ENCODE measurements at regions not wholly inside any gene's neighbourhood (a gene's known extent, or its start where the extent isn't known, plus 50 kb on each side); places are given as distances from the start of the nearest gene placed in this dataset.

DNA sequence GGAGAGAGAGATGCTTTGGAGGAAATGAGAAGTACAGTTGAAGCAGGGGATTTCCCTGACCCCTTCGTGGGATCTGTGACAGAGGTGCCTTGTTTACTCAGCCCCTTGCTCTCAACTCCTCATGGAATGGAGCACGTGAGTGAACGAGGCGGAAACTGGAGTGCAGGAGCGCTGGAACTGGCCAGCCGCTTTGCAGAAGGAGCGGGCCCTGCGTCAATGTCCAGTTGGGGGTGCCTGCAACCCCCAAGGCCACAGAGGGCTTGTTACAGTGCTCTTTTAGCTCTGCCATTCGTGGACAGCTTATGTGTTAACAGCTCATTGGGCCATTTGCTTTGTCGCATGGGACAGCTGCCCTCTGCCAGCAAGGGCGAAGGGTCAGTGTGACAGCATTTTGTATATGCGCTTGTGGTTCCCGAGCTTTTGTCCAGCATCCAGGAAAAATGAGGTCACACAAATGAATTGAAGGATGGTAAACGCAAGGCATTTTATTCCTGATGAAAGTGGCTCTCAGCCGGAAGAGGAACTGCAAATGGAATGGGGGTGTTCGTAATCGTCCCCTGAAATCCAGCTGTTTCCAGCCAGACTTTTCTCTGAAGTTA is 1395.1 kb downstream of the CDH8 start:
- TF ChIP-seq, protein P1, sequence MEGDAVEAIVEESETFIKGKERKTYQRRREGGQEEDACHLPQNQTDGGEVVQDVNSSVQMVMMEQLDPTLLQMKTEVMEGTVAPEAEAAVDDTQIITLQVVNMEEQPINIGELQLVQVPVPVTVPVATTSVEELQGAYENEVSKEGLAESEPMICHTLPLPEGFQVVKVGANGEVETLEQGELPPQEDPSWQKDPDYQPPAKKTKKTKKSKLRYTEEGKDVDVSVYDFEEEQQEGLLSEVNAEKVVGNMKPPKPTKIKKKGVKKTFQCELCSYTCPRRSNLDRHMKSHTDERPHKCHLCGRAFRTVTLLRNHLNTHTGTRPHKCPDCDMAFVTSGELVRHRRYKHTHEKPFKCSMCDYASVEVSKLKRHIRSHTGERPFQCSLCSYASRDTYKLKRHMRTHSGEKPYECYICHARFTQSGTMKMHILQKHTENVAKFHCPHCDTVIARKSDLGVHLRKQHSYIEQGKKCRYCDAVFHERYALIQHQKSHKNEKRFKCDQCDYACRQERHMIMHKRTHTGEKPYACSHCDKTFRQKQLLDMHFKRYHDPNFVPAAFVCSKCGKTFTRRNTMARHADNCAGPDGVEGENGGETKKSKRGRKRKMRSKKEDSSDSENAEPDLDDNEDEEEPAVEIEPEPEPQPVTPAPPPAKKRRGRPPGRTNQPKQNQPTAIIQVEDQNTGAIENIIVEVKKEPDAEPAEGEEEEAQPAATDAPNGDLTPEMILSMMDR (IDR thresholded peaks at IDR 0.05 in 2 of 3, conservative IDR thresholded peaks at IDR 0.05 in 1 of 3; ENCODE audit: insufficient read depth in 2 of 3, low read depth in 1 of 3, low read length in 3 of 3): no peak
- TF ChIP-seq ZNF274 (IDR thresholded peaks at IDR 0.05; ENCODE audit: borderline replicate concordance, low read depth, low read length) (no peak), SREBF1 (IDR thresholded peaks at IDR 0.05; ENCODE audit: borderline replicate concordance, low read depth, low read length) (no peak), XRCC3 (IDR thresholded peaks at IDR 0.05) (no peak), MEF2A (IDR thresholded peaks at IDR 0.05; ENCODE audit: control insufficient read depth, low read depth, low read length) (no peak), POLR2AphosphoS2 (IDR thresholded peaks at IDR 0.05; ENCODE audit: low read length) (no peak), CBFA2T3 (IDR thresholded peaks at IDR 0.05) (no peak), TRIM28 (IDR thresholded peaks at IDR 0.05) (no peak), RAD51 (IDR thresholded peaks at IDR 0.05; ENCODE audit: borderline replicate concordance, low read depth) (no peak)
